ENCODE measurements at regions not wholly inside any gene's neighbourhood (a gene's known extent, or its start where the extent isn't known, plus 50 kb on each side); places are given as distances from the start of the nearest gene placed in this dataset.

GRCh38 chr6:11888727-11889126 is 110.1 kb upstream of the ADTRP start:
- TF ChIP-seq CTCF (IDR thresholded peaks at IDR 0.05), result no peak
- TF ChIP-seq POLR2A (IDR thresholded peaks at IDR 0.05), result no peak

Measured in adrenal gland (tissue), 5 donors.